ENCODE measurements at regions not wholly inside any gene's neighbourhood (a gene's known extent, or its start where the extent isn't known, plus 50 kb on each side); places are given as distances from the start of the nearest gene placed in this dataset.

DNA sequence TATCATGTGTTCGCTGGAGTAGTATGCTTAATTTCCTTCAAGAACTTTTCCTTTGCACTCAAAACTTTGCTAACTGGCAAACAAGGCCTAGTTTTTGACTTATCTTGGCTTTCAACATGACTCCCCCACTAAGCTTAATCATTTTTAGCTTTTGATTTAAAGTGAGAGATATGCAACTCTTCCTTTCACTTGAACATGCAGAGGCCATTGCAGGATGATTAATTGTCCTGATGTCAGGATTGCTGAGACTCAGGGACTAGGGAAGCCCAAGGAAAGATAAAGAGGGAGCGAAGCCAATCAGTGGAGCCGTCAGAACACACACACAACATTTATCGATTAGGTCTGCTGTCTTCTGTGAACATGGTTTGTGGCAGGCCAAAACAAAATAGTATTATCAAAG lies 491.4 kb downstream of the CBLN4 start:
- TF ChIP-seq, protein P1, sequence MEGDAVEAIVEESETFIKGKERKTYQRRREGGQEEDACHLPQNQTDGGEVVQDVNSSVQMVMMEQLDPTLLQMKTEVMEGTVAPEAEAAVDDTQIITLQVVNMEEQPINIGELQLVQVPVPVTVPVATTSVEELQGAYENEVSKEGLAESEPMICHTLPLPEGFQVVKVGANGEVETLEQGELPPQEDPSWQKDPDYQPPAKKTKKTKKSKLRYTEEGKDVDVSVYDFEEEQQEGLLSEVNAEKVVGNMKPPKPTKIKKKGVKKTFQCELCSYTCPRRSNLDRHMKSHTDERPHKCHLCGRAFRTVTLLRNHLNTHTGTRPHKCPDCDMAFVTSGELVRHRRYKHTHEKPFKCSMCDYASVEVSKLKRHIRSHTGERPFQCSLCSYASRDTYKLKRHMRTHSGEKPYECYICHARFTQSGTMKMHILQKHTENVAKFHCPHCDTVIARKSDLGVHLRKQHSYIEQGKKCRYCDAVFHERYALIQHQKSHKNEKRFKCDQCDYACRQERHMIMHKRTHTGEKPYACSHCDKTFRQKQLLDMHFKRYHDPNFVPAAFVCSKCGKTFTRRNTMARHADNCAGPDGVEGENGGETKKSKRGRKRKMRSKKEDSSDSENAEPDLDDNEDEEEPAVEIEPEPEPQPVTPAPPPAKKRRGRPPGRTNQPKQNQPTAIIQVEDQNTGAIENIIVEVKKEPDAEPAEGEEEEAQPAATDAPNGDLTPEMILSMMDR (conservative IDR thresholded peaks at IDR 0.05 in 1 of 2, IDR thresholded peaks at IDR 0.05 in 1 of 2; ENCODE audit: low read depth in 1 of 2, low read length in 2 of 2) = no peak
- TF ChIP-seq EZH2 (IDR thresholded peaks at IDR 0.05; ENCODE audit: low read length, missing control alignments) = no peak

All from fibroblast of lung (primary cell).